Left hindlimb (tissue), 1 donor: ENCODE measurements at regions not wholly inside any gene's neighbourhood (a gene's known extent, or its start where the extent isn't known, plus 50 kb on each side); places are given as distances from the start of the nearest gene placed in this dataset.

ENCODE experiments used
- DNase-seq: peaks from one replicate; pipeline ENCODE4 v3.0.0-alpha.2; 2018

GRCh38 chr4:157655096-157655809, 434.7 kb downstream of the GRIA2 start:
- DNase-seq, result no peak

- no peak for DNase-seq
Observed at GRCh38 chr4:157643257-157643656, 422.7 kb downstream of the GRIA2 start.

GRCh38 chr4:157634057-157634456, 413.5 kb downstream of the GRIA2 start:
- DNase-seq, result no peak

- DNase-seq, result no peak
Observed at GRCh38 chr4:157616741-157617472, 396.4 kb downstream of the GRIA2 start.

- no peak for DNase-seq
Observed at GRCh38 chr4:157607996-157608395, 387.5 kb downstream of the GRIA2 start.

GRCh38 chr4:157600583-157600982, 380.1 kb downstream of the GRIA2 start:
- no peak for DNase-seq

GRCh38 chr4:157591245-157591644, 370.7 kb downstream of the GRIA2 start:
- DNase-seq, result no peak

GRCh38 chr4:157590679-157591078, 370.2 kb downstream of the GRIA2 start:
- DNase-seq, result no peak

GRCh38 chr4:157587681-157588423, 367.3 kb downstream of the GRIA2 start:
- DNase-seq, result no peak

GRCh38 chr4:157582141-157582540, 361.6 kb downstream of the GRIA2 start:
- DNase-seq, result no peak

GRCh38 chr4:157576671-157577217, 356.2 kb downstream of the GRIA2 start:
- DNase-seq, result no peak

GRCh38 chr4:157575339-157575738, 354.8 kb downstream of the GRIA2 start:
- no peak for DNase-seq

- no peak for DNase-seq
Observed at GRCh38 chr4:157574606-157575005, 354.1 kb downstream of the GRIA2 start.

GRCh38 chr4:157572951-157573350, 352.4 kb downstream of the GRIA2 start:
- no peak for DNase-seq

- no peak for DNase-seq
Observed at GRCh38 chr4:157572284-157572683, 351.8 kb downstream of the GRIA2 start.

- DNase-seq, result no peak
Observed at GRCh38 chr4:157564771-157565170, 344.2 kb downstream of the GRIA2 start.

GRCh38 chr4:157564218-157564617, 343.7 kb downstream of the GRIA2 start:
- DNase-seq, result no peak

GRCh38 chr4:157558016-157558415, 337.5 kb downstream of the GRIA2 start:
- DNase-seq, result no peak

- DNase-seq, result no peak
Observed at GRCh38 chr4:157550028-157550427, 329.5 kb downstream of the GRIA2 start.

GRCh38 chr4:157527954-157528353, 307.4 kb downstream of the GRIA2 start:
- no peak for DNase-seq

- DNase-seq, result no peak
Observed at GRCh38 chr4:157521906-157522305, 301.4 kb downstream of the GRIA2 start.

GRCh38 chr4:157514711-157515110, 294.2 kb downstream of the GRIA2 start:
- DNase-seq, result no peak

GRCh38 chr4:157509341-157509740, 288.8 kb downstream of the GRIA2 start:
- DNase-seq, result no peak
